GM12864 (cell line): ENCODE measurements at regions not wholly inside any gene's neighbourhood (a gene's known extent, or its start where the extent isn't known, plus 50 kb on each side); places are given as distances from the start of the nearest gene placed in this dataset.

Experiments
- DNase-seq: peaks from one replicate; pipeline ENCODE4 v3.0.0-alpha.2; 2011; ENCODE audit warnings: low read depth
- H3K4me3 ChIP-seq: 2 replicates; pipeline ENCODE4 v1.5.1; 2011; ENCODE audit warnings: mild to moderate bottlenecking, low read depth, low read length, control low read depth
- TF ChIP-seq, protein P1 (sequence below): IDR thresholded peaks from 2 replicates; pipeline ENCODE4 v1.5.1; 2011; ENCODE audit warnings: low read depth, mild to moderate bottlenecking, moderate library complexity, low read length, control low read depth, inconsistent platforms; ENCODE audit errors: missing control alignments

DNA sequence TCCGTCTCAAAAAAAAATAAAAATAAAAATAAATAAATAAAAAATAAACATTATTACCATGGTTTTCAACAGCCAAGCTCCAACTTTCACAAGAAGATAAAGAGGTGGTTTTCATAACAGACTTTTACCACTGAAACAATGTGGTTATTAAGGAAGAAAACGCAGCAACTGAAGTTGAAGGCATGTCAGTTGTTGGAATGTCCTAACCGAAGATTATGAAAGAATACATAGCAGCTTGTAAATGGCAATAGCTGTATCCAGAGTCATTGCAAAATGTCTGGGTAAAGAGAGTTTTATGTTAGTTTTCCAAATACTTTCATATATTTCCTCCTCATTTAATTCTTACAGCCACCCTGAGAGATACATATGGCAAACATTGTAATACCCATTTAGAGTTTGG is 161.6 kb upstream of the MARCKS start:
- no peak for DNase-seq
- TF ChIP-seq, protein P1, sequence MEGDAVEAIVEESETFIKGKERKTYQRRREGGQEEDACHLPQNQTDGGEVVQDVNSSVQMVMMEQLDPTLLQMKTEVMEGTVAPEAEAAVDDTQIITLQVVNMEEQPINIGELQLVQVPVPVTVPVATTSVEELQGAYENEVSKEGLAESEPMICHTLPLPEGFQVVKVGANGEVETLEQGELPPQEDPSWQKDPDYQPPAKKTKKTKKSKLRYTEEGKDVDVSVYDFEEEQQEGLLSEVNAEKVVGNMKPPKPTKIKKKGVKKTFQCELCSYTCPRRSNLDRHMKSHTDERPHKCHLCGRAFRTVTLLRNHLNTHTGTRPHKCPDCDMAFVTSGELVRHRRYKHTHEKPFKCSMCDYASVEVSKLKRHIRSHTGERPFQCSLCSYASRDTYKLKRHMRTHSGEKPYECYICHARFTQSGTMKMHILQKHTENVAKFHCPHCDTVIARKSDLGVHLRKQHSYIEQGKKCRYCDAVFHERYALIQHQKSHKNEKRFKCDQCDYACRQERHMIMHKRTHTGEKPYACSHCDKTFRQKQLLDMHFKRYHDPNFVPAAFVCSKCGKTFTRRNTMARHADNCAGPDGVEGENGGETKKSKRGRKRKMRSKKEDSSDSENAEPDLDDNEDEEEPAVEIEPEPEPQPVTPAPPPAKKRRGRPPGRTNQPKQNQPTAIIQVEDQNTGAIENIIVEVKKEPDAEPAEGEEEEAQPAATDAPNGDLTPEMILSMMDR = no peak
- H3K4me3 ChIP-seq = no peak overlapping the region

DNA sequence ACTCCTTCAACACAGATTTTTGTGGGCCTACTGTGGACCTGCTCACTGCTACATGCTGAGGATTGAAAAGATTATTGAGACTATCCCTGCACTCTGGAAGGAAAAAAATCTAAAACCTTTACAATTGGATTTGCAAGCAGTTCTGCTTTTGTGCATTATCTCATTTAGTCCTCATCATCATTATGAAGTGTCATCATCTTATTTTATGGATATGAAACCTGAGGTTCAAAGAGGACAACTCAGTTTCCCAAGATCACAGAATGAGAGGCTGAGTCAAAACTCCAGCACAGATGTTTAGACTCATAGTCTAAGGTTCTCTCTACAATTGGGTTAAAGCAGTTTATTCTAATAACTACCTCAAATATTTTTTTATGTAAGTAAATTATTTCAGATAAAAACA is 160.2 kb upstream of the MARCKS start:
- no peak for DNase-seq
- TF ChIP-seq, protein P1 = no peak
- H3K4me3 ChIP-seq = no peak overlapping the region

DNA sequence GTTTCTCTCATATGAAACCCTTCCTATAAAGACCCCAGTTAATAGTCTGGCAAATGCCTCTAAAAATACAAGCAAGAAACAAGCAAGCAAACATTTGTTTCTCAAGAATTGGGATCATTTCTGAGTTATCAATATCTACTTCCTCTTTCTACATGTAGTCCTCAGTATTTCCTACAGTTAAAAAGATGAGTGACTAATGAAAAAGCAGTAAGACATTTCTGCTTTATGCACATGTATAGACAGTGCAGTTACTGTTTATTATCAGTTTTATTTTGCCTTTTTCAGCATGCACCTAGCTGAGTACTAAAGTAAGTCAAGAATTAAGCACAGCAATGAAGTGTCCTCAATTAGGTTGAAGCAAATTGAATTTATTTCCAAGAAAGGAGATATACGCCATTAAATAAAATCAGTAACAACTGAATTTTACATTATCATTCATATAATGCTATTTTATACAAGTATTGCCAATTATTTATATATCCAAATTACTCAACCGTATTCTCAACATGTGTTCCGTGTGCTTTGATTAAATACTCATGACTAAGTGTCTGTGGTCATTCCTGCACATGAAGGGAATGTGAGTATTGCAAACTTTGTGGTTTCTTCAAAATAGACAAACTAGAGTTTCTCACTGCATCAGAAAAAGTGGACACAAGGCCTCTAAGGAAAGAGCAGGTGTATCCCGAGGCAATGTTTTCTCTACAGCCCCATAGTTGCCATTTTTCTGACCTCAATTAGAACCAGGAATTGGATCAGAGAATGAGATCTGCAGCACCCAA is 159.3 kb upstream of the MARCKS start:
- DNase-seq = no peak
- TF ChIP-seq, protein P1 = no peak

GRCh38 chr6:113699239-113699638 is 157.9 kb upstream of the MARCKS start:
- no peak for DNase-seq
- TF ChIP-seq, protein P1 = no peak
- H3K4me3 ChIP-seq = no peak overlapping the region

More for the DNA sequence above, 159.3 kb upstream of the MARCKS start:
- H3K4me3 ChIP-seq = no peak overlapping the region

DNA sequence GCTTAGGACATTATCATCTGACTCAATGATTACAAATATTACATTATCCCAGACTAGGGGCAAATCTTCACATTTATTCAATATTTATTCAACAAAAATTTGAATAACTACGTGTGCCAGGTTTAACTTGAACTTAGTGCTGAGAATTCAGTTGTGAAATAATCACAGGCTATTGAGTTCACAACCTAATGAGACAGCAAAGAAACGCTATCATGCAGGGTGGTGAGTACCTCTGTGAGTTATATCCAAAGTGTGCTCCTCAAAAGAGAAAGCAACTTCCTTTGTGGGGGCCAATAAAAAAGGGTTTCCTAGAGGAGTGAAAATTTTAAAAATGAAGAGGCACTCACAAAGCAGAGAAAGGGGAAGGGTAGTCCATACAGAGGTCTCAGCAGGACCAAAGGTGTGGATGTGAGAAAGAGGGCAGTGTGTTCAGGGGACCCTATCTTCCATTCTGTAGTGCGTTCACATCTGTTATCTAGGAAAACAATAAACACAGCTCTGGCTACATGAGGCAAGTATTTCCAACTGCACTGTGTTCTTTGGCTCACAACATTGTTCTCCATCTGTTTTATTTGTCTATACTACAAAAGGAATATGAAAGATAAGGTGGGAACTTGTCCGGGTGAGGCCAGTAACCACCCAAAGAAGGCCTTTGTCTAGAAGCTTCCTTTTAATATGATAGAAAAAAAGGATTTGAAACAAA is 155.4 kb upstream of the MARCKS start:
- TF ChIP-seq, protein P1 = no peak
- H3K4me3 ChIP-seq = no peak overlapping the region
- no peak for DNase-seq

DNA sequence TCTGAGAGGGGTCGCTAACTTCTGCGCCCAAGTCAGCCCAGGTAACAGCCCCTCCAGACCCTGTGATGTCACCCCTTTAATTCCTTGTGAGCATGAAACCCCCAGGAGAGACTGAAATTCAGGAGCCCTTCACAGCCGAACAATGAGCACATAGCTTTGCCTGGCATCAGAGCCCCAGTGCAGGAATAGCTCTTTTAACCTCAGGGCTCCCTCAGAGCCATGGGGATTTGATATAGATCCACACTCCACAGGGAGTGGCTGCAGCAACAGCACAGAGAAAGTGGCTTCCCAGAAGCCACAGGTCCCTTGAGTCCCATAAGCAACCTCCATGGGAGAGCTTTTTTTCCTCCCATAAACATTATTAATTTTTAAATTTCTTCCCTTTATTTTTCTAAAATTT is 150.0 kb upstream of the MARCKS start:
- TF ChIP-seq, protein P1 = no peak
- no peak overlapping the region for H3K4me3 ChIP-seq
- DNase-seq = no peak

- no peak for DNase-seq
- no peak overlapping the region for H3K4me3 ChIP-seq
- TF ChIP-seq, protein P1 = no peak
Measured at GRCh38 chr6:113709936-113710509, 147.1 kb upstream of the MARCKS start.
